ENCODE measurements at regions not wholly inside any gene's neighbourhood (a gene's known extent, or its start where the extent isn't known, plus 50 kb on each side); places are given as distances from the start of the nearest gene placed in this dataset.
"Not testable (repeated sequence)": the region's sequence is repeated elsewhere in the genome, so short reads cannot be mapped to it uniquely, and the experiment has no call there.

DNA sequence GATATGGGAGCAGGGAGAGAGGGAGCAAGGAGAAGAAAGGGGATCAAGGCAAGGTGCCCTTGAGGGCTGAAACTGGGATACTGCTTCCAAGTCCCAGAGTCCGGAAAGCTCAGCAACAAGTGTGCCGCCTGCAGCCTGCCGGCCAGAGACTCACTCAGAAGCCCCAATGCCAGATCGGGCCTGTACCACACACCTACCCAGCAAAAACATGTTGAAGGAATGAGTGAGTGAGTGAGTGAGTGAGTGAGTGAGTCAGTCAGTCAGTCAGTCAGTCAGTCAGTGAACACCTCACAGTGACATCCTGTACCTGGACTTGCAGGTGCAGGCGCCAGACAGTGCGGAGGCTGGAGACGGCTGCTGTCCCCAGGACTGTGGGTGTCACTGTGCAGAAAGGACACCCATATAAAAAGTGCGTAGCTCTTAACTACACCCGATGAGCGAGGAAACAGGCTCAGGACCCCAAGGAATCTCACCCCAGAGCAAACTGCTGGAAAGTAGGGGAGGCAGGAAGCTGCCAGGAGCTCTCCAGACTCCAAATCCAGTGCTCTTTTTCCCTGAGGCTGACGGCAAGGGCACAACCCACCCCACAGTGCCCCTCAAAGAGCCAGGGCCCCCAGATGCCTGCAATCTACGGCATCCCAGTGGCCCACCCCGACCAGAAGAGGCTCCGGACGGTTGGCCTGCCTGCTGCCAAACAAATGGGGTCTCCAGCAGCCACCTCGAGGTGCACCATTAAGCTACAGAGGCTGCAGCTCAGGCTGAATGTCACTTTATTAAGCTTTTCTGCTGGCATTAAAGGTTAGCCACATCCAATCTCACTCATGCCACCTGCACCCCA is 261.7 kb downstream of the NPHP4 start:
- DNase-seq = no peak

DNA sequence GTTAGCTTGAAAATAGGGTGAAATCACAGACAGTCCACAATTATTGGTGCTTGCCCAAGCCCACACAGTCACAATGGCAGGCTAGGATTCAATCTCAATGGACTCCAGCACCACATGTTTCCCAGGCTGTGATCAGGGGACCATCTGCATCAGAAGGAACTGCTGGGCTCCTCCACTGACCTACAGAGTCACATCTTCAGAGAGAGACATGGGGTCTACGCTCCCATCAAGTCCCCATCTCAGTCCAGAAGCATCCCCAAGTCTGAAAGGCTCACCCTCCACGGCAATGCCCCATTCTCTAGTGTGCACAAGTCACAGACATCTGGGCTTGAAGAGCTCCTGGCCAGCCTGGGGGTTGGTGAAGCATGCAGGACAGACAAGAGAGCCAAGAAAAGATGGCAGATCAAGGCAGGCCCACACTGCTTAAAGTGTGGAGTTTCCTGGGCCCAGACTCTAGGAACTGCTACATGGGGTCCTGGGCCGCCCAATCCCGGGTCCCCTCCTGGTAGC is 262.5 kb downstream of the NPHP4 start:
- DNase-seq = no peak

DNA sequence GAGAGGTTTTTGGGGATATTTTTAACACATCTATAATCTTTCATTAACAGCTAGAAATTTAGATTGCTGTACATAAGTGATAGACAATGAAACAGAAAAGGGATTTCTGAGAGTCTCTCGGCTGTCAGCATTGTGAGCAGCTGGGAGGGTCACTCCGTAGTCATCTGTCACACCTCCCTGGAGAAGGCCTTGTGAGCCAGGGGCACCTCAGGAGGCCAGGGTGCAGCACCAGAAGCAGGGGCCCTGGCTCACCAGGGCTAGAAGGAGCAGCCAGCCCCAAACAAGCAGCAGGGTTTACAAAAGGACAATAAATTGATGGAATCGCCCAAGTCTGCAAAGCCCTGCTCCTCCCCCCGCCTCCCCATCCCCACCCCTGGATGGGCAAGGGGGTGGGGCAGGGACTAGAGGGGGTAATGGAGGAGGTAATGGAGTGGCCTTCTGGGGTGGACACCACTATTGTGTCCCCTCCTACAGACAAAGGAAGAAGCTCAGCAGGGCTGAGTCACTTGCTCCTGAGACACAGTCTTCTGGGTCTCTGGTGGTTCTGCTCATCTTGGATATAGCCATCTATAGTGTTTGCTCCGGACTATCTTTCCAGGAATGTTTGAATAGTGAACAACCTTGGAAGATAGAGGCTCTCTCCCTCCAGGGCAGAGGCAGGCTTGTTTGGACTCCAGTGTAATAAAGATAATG is 263.4 kb downstream of the NPHP4 start:
- DNase-seq = no peak

DNA sequence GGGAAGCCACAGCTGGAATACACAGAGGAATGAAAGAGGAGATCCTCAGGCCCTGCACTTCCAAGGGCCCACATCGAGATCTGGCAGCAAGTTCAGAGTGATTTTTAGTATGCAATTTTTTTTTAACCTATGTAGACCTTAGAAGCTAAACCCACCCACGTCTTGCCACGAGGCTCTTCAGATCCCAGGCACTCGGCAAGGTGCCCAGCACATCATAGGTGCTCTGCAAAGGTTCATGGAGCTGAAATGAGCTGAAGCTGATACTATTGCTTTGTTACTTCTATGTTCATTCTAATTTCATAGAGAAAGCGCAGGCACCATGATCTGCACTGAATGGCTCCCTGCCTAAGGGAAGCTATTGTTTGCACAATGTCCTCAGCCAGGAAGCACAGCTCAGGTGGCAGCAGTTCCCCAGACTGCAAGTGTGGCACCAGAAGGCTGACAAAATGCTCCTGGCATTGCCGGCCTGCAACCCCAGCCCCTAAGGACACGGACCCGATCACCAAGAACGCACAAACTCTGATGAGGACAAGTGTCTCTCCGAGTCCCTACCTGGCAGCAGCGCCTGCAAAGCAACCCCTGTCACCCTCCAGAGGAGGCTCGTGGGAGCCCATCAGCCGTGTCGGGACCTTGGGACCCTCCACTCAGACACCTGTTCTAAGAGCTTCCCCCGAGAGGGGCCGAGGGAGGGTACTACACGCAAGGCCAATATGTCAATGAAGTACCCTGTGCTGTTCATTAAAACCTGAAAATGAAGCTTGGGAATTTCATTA is 264.2 kb downstream of the NPHP4 start:
- no peak for DNase-seq

DNA sequence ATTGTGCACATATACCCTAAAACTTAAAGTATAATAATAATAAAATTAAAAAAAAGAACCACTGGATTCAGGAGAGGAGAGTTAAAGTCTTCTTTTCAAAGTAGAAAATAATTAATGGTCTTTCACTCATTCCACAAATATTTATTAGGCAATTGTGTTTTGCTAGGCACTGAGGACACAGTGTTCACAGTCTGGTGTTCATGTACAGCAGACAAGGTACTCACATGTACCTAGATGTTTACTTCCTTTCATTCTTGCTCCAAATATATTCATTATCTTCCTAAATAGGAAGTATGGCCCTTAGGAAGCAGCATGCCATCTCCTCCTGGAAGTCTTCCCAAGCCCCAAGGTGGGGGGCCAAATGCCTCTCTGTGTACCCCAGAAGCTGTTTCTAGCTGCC is 265.0 kb downstream of the NPHP4 start:
- no peak for DNase-seq

DNA sequence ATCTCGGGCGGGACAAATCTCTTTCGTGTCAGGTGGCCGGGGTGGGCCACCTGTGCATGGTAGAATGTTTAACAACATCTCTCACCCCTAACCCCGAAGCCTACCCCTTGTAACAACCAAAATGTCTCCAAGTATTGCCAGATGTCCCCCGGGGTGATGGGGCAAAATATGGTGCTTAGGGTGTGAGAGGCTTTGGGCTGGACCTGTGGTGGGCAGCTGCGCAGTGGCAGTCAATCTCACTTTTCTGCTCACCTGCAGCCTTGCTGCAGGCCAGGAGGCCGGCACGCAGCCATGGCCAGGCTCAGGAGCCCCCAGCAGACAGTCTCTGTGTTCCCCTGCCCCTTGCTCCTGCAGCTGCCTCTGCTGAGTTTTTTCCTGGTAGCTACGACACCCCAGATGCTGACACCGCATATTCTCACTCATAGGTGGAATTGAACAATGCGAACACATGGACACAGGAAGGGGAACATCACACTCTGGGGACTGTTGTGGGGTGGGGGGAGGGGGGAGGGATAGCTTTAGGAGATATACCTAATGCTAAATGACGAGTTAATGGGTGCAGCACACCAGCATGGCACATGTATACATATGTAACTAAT is 265.5 kb downstream of the NPHP4 start:
- not testable (repeated sequence) for DNase-seq

DNA sequence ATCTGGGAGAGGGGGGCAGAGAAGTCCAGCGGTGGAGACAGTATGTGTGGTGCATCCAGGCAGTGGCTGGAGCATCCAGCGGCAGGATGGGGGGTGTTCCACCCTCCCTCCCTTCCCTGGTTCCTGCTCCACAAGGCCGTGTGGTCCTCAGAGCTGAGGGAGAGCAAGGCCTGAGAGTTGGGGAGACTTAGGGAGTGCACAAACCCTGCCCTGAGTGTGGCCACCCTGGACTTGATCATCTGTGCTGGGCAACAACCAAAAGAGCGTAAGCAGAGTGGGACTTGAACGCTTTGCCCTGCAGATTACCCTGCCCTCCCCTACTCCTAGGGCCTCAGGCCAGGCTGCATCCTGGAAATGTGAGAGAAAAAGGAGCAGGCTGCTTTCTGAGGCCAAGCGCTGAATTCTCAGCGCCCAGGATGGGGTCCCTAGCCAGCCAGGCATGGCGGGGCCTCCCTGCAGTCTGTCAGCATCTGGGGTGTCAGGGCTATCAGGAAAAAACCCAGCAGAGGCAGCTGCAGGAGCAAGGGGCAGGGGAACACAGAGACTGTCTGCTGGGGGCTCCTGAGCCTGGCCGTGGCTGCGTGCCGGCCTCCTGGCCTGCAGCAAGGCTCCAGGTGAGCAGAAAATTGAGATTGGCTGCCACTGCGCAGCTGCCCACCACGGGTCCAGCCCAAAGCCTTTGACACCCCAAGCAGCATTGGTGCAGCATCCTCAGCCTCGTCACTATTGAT is 266.2 kb downstream of the NPHP4 start:
- no peak for DNase-seq

DNA sequence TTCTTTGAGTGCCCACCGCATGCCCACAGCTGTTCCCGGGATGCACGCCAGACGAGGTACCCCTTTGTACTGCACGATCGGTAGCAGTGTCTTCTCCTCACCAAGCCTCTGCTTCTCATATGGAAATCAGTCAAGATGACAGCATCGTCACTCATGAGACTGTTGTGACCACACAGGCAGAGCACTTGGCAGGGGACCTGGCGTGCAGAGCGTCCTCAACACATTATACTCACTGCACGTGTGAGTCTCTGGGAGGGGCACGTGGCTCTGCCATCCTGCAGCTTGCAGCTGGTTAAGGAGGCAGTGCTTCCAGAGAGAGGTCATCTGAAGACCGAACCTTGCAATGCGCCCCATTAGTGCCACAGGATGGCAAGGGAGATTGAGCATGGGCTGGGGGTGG is 266.8 kb downstream of the NPHP4 start:
- DNase-seq = no peak

DNA sequence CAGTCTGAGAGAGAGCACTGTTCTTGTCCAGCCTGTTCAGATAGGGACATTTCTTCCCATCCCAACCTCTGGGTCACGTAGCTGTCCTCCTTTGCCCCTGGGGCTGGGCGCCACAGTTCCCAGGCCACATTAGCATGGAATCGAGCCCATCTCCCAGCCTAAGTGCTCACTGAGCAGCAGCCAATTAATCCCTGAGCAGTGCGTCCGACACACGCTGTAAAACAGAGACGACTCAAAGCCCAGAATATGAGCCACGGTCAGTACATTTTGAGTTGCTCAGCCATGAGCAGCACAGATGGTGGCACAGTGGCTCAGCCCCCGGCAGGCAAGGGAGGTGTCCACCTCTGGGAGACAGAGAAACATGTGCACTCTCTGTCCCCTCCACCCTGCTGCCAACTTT is 267.4 kb downstream of the NPHP4 start:
- no peak for DNase-seq

DNA sequence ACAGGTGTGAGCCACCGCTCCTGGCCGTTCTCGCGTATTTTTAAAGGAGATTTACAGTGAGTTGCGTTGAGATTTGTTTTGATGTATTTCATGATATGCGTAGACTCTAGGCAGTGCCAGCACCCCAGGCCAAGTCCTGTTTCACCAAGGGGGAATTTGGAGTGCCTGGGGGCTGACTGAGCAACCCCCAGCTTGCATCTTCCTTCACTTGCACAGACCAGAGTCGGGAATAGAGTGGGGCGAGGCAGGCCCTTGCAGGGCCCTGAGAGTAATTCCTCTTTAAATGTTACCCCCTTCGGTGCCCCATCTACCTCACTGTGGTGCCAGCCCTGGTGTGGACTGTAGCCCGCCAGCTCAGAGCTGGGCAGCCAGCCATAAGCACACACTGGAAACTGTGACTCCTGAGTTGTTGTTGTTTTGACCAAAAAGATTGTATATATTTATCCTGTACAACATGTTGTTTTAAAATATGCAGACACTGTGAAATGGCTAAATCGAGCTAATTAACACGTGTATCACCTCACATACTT is 269.5 kb downstream of the NPHP4 start:
- no peak for DNase-seq

DNA sequence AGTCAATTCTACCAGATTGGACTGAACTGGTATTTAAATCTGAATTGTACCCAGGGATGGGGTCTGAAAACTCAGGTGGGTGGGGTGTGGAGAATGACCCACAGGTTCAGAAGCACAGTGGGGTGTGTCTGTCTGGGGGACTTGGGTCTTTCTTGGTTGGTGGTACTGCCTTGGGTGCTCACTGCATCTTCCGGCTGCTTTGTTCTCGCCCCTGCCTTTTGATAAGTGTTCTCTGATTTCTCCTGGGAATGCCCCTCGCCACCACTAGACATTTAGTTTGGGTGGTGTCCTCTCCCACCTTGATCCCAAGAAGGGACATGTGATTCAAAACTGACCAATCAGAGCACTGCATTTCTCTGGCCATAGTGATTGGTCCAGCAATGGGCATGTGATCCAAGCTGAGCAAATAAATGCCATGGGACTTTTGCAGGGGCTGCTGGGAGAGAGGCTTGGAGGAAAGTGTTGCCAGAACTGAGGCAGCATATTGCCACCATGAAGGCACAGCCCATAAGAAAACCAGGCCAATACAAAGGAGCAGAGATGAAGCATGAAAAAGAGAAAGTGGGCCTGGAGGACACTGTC is 270.5 kb downstream of the NPHP4 start:
- DNase-seq = no peak

DNA sequence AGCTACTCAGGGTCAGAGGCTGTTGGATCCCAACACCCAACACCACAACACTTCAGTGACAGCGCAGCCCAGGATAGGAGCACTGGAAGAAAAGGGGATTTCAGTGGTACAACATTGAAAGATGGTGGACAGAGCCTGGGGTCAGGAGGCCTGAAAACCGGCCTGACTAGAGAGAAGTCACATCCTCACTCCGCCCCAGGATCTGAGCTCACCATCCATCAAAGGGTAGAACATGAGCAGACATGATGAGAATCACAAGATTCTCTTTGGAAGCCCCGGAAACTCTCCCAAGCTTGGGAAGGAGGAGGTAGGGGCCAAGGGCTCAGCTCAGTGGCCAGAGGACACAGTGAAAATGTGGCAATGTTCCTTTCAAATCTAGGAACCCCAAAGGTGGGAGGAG is 271.3 kb downstream of the NPHP4 start:
- DNase-seq = no peak

DNA sequence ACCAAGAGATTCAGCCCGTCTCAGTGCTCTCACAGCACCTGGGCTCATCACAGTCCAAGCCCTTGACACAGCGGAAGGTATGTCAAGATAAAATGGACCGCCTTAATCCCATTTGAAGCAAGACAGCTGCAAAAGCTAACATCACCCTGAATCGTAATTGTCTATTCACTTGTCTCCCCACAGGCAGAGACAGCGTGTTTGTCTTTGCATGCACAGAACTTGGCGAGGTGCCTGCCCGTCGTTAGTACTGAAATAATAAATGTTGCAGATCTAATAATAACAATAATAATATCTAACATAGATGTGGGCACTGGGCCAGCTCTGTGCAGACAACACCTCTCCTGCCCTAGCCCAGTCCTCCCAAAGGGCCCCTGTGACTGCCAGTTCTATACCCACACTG is 271.7 kb downstream of the NPHP4 start:
- no peak for DNase-seq

DNA sequence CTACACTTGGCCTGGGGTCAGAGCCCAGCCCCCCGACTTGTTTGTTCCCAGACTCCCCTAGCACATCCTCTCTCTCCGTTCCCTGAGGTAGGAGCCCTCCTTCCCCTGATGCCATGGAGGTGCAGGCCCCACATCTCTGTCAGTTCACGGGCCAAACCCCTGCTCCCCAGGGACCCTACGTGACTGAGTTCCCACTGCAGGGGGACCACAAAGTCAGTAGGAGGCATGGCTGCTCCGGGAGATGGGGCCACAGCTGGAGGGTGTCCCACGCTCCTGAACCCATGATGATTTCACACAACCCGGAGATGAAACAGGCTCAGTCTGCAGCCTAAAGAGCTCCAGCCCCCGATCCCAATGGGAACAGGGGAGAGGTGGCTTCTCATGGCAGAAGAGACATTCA is 272.2 kb downstream of the NPHP4 start:
- DNase-seq = no peak

DNA sequence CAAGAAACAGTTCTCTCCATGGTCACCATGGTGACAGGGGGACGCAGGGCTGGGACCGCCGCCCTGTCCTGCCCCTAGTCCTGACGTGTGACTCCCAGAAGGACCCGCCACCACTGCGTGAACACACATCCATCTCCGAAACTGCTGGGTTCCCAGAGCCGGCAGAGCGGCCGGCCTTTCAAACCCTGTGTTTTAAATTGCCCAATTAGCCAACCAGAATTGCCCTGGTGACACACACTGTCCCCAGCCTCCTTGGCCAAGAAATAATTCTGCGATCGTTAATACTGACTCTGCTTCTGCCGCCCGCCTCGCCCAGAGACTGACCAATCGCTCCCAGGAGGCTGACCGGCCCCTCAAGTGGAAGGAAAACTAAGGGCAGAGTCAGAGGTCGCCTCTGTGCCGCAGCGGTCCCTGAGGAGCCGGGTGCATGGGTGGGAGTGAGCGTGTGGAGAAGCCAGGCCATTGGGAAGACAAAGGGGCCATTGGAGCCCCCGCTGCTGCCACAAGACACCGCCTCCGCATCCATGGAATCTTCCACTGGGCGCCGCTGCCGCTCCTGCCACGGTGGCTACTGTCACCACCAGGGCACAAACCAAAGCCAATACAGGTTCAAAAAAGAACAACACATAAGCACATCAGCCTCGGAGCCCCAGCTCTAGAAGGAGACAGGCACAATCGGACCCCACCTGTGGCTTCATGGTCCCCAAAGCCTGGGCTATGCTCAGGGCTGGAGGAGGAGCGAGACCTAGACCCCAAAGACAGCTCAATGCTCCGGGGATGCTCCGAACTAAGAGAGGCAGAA is 273.2 kb downstream of the NPHP4 start:
- DNase-seq = no peak

DNA sequence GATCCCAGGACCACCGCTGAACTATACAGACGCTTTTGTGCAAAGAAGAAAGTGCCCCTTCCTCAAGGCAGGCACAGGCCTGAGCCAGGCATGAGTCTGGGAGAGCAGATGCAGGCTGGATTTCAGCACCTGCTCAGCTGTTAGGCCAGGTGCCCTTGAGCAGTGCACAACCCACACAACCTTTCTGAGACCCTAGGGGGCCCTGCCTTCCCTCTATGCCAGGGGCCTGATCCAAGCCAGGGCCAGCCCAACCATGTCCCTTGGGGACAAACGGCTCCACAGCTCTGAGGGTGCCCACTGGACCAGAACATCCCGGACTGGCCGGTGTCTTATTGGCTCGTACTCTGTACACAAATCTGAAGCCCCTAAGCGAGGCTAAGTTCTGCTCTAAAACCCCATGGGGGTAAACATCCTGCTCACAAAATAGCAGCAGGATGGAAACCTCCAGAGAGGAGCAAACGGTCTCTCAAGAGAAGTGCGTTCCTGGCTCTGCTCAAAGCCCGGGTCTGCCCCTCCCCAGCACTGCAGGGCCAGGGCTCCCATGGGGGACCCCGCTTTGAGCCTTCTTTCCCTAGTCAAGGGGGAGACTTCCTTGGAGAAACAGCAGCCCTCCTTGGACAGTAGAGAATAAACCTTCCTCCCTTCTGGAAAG is 275.1 kb downstream of the NPHP4 start:
- DNase-seq = no peak

DNA sequence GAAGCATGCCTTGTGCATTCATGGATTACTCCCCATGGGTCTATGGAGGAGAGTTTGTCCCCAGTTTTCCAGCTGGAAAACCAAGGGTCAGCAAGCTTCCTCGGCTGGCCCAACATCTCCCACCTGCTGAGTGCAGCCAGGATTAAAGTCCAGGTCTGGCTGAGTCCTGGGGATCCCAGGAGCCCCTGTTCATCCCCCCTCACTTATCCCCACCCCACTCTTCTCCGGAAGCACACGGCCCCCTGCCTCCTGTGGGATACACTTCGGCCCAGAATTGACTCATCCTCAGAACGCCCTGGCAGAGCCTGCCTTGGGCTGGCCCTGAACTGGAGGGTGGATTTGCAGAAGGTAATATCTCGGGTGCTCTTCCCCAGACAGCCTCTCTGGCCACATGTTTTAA is 276.1 kb downstream of the NPHP4 start:
- no peak for DNase-seq

DNA sequence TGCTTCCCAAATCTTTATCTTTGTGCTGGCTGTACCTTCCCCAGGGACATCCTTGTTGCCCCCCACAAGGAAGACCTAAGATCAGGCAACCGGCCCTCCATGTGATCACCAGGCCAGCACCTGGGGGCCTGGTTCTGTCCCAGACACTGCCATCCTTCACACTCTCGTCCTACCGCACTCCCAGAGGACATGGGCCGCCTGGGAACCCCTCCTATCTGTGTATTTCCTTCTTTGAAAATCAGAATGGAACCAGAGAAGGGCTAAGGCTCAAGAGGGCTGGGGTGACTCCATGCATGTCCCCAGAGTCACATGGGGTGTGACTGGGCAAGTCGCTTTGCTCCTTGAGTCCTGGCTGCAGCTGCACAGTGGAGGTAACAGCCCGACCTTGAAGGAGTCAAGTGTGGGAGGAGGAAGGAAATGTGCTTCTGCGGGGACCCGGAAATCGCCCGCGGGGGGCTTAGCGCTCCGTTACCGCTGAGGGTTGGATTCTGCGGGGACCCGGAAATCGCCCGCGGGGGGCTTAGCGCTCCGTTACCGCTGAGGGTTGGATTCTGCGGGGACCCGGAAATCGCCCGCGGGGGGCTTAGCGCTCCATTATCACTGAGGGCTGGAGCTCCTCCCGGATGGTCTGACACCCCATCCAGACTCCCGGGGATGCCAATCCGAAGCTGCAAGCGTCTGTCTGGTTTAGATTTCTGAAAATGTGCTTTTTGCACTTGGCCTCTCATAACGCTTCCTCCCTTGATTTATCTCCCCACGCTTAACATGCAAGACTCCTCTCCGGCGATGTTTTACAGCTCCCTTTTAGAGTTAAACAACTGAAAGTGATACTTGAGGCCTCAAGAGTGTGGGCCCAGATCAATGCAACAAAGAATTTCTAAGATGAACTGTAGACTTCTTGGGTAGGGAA is 278.9 kb downstream of the NPHP4 start:
- DNase-seq = no peak

DNA sequence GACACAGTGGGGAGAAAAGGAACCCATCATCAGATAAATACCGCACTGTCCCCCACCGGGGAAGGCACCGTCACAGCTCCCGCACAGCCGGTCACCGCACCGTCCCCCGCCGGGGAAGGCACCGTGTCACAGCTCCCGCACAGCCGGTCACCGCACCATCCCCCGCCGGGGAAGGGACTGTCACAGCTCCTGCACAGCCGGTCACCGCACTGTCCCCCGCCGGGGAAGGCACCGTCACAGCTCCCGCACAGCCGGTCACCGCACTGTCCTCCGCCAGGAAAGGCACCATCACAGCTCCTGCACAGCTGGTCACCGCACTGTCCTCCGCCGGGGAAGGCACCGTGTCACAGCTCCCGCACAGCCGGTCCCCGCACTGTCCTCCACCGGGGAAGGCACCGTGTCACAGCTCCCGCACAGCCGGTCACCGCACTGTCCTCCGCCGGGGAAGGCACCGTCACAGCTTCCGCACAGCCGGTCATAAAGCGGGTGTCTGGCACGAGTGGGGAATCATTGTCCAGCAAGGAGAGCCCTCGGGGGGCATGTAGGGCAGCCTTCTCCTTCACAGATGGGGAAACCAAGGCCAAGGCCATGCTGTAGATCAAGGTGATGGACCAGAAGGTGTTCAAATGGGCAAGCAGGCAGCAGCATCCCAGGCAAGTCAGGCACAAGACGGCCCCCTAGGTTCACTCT is 280.1 kb downstream of the NPHP4 start:
- no peak for DNase-seq

All from OCI-M1 (cell line).